ENCODE measurements at regions not wholly inside any gene's neighbourhood (a gene's known extent, or its start where the extent isn't known, plus 50 kb on each side); places are given as distances from the start of the nearest gene placed in this dataset.
A peak's percentile ranks its signal among the peaks of the same experiment; 100 is the strongest.

DNA sequence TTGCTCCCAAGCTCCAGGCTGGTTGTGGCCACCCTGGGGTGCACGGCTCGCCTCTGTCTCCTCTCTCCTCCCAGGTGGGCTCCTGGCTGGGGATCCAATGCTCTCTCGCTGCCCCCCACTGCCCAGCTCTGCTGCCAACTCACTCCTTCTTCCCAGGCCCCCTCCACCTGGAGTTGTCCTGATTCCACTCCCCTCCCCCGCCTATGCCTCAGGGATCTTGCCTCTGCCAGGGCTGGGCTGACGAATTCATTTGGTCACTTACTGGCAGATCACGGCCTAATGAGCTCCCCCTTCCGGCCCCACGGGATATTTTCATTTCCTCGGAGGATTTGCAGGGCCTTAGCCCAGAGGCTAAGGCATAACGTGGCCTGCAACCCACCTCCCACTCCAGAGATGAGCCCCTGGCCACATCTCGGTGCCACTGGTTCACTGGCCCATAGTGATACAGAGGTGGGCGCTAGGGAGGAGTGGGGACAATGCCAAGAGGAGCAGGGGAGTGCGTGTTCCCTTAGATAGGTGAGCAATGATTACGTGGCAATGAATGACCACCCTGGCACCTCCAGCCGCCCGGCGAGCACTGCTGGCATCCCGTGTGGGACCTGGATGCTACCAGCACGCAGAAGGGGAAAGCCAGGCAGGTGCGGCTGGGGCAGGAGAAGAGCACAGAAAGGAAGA, 344.6 kb upstream of the SHH start:
- H2AFZ ChIP-seq (ENCODE audit: low read length): no peak overlapping the region
- peak; percentile 11 to 53 for DNase-seq (ENCODE audit: low read depth in 2 of 2)
- H4K20me1 ChIP-seq (ENCODE audit: control insufficient read depth, extremely low read depth, insufficient read depth, low read length): no peaks in the 10 kb centered on the region
- H3K4me1 ChIP-seq (ENCODE audit: control insufficient read depth, extremely low read depth, insufficient read depth, low read length): no peaks in the 10 kb centered on the region
- H3K9ac ChIP-seq (ENCODE audit: insufficient read depth, low read length): no peak overlapping the region
- H3K9me3 ChIP-seq (ENCODE audit: control insufficient read depth, insufficient read depth, low read depth, low read length): no peaks in the 10 kb centered on the region
- H3K79me2 ChIP-seq (ENCODE audit: control insufficient read depth, insufficient read depth, low read length): no peaks in the 10 kb centered on the region
- no peak for TF ChIP-seq EZH2 (IDR thresholded peaks at IDR 0.05; ENCODE audit: low read length, missing control alignments)
- TF ChIP-seq, protein P1, sequence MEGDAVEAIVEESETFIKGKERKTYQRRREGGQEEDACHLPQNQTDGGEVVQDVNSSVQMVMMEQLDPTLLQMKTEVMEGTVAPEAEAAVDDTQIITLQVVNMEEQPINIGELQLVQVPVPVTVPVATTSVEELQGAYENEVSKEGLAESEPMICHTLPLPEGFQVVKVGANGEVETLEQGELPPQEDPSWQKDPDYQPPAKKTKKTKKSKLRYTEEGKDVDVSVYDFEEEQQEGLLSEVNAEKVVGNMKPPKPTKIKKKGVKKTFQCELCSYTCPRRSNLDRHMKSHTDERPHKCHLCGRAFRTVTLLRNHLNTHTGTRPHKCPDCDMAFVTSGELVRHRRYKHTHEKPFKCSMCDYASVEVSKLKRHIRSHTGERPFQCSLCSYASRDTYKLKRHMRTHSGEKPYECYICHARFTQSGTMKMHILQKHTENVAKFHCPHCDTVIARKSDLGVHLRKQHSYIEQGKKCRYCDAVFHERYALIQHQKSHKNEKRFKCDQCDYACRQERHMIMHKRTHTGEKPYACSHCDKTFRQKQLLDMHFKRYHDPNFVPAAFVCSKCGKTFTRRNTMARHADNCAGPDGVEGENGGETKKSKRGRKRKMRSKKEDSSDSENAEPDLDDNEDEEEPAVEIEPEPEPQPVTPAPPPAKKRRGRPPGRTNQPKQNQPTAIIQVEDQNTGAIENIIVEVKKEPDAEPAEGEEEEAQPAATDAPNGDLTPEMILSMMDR (conservative IDR thresholded peaks at IDR 0.05 in 1 of 2, IDR thresholded peaks at IDR 0.05 in 1 of 2; ENCODE audit: low read depth in 1 of 2, low read length in 2 of 2): no peak
- no peaks in the 10 kb centered on the region for H3K36me3 ChIP-seq (ENCODE audit: control insufficient read depth, insufficient read depth, low read length)
- no peak overlapping the region for H3K4me2 ChIP-seq (ENCODE audit: extremely low read depth, insufficient read depth, low read length)
- no peak overlapping the region for H3K4me3 ChIP-seq (replicated peaks in 1 of 4; ENCODE audit: control extremely low read depth in 1 of 4, insufficient read depth in 1 of 4, low read depth in 3 of 4, low read length in 4 of 4)
- no peaks in the 10 kb centered on the region for H3K27me3 ChIP-seq (ENCODE audit: control insufficient read depth, insufficient read depth, low read length)
- no peak overlapping the region for H3K27ac ChIP-seq (ENCODE audit: insufficient read depth, low read length)

GRCh38 chr7:156155988-156156733, 343.9 kb upstream of the SHH start:
- H3K4me1 ChIP-seq (ENCODE audit: control insufficient read depth, extremely low read depth, insufficient read depth, low read length): no peaks in the 10 kb centered on the region
- H3K79me2 ChIP-seq (ENCODE audit: control insufficient read depth, insufficient read depth, low read length): no peaks in the 10 kb centered on the region
- no peak overlapping the region for H2AFZ ChIP-seq (ENCODE audit: low read length)
- no peaks in the 10 kb centered on the region for H3K27me3 ChIP-seq (ENCODE audit: control insufficient read depth, insufficient read depth, low read length)
- H3K36me3 ChIP-seq (ENCODE audit: control insufficient read depth, insufficient read depth, low read length): no peaks in the 10 kb centered on the region
- H3K4me2 ChIP-seq (ENCODE audit: extremely low read depth, insufficient read depth, low read length): no peak overlapping the region
- no peak for DNase-seq (ENCODE audit: low read depth in 2 of 2)
- H3K9ac ChIP-seq (ENCODE audit: insufficient read depth, low read length): no peak overlapping the region
- no peak overlapping the region for H3K27ac ChIP-seq (ENCODE audit: insufficient read depth, low read length)
- no peak overlapping the region for H3K4me3 ChIP-seq (replicated peaks in 1 of 4; ENCODE audit: control extremely low read depth in 1 of 4, insufficient read depth in 1 of 4, low read depth in 3 of 4, low read length in 4 of 4)
- no peaks in the 10 kb centered on the region for H4K20me1 ChIP-seq (ENCODE audit: control insufficient read depth, extremely low read depth, insufficient read depth, low read length)
- H3K9me3 ChIP-seq (ENCODE audit: control insufficient read depth, insufficient read depth, low read depth, low read length): no peaks in the 10 kb centered on the region
- TF ChIP-seq EZH2 (IDR thresholded peaks at IDR 0.05; ENCODE audit: low read length, missing control alignments): no peak
- TF ChIP-seq, protein P1 (conservative IDR thresholded peaks at IDR 0.05 in 1 of 2, IDR thresholded peaks at IDR 0.05 in 1 of 2; ENCODE audit: low read depth in 1 of 2, low read length in 2 of 2): no peak

- Histone ChIP-seq H3K36me3 (ENCODE audit: control insufficient read depth, insufficient read depth, low read length) (no peaks in the 10 kb centered on the region), H3K27ac (ENCODE audit: insufficient read depth, low read length) (no peak overlapping the region), H2AFZ (ENCODE audit: low read length) (no peak overlapping the region), H3K4me2 (ENCODE audit: extremely low read depth, insufficient read depth, low read length) (no peak overlapping the region), H3K4me1 (ENCODE audit: control insufficient read depth, extremely low read depth, insufficient read depth, low read length) (no peaks in the 10 kb centered on the region), H3K9me3 (ENCODE audit: control insufficient read depth, insufficient read depth, low read depth, low read length) (no peaks in the 10 kb centered on the region), H4K20me1 (ENCODE audit: control insufficient read depth, extremely low read depth, insufficient read depth, low read length) (no peaks in the 10 kb centered on the region), H3K4me3 (replicated peaks in 1 of 4; ENCODE audit: control extremely low read depth in 1 of 4, insufficient read depth in 1 of 4, low read depth in 3 of 4, low read length in 4 of 4) (no peak overlapping the region), H3K27me3 (ENCODE audit: control insufficient read depth, insufficient read depth, low read length) (no peaks in the 10 kb centered on the region), H3K79me2 (ENCODE audit: control insufficient read depth, insufficient read depth, low read length) (no peaks in the 10 kb centered on the region), H3K9ac (ENCODE audit: insufficient read depth, low read length) (no peak overlapping the region)
- DNase-seq (ENCODE audit: low read depth in 2 of 2): no peak
- TF ChIP-seq, protein P1 (conservative IDR thresholded peaks at IDR 0.05 in 1 of 2, IDR thresholded peaks at IDR 0.05 in 1 of 2; ENCODE audit: low read depth in 1 of 2, low read length in 2 of 2): no peak
- TF ChIP-seq EZH2 (IDR thresholded peaks at IDR 0.05; ENCODE audit: low read length, missing control alignments): no peak
Measured at GRCh38 chr7:156153590-156153989, 341.3 kb upstream of the SHH start.
